ENCODE measurements at regions not wholly inside any gene's neighbourhood (a gene's known extent, or its start where the extent isn't known, plus 50 kb on each side); places are given as distances from the start of the nearest gene placed in this dataset.

- no peaks in the 10 kb centered on the region for H3K9me2 ChIP-seq (ENCODE audit: insufficient read depth)
- no peak overlapping the region for H3K27ac ChIP-seq (ENCODE audit: low read depth)
- no peaks in the 10 kb centered on the region for H3K36me3 ChIP-seq (ENCODE audit: insufficient read depth)
- H3K9me3 Mint-ChIP-seq = no peaks in the 10 kb centered on the region; the same call in 2 of the 3 replicates
- H3K4me1 ChIP-seq (ENCODE audit: insufficient read depth) = peaks cover 16% of the 10 kb centered on the region
- H4K20me1 ChIP-seq (replicated peaks; ENCODE audit: insufficient read depth) = no peaks in the 10 kb centered on the region
- peaks cover 27% of the 10 kb centered on the region for H3K4me1 Mint-ChIP-seq
- H3K4me2 ChIP-seq = peak overlapping the region; percentile 65; the same call in 1 of the 2 replicates
- peaks cover 2% of the 10 kb centered on the region for H3K27me3 Mint-ChIP-seq (ENCODE audit: insufficient read depth, low read depth, poor library complexity)
- no peak for TF ChIP-seq JUNB (IDR thresholded peaks at IDR 0.05; ENCODE audit: unreplicated experiment)
- TF ChIP-seq EZH2 (IDR thresholded peaks at IDR 0.05; ENCODE audit: low read depth, unreplicated experiment) = no peak
- TF ChIP-seq STAT1 (IDR thresholded peaks at IDR 0.05; ENCODE audit: unreplicated experiment) = no peak
- peak in 1 of 2 experiments; percentile 43; a peak in 2 of 4 replicates for TF ChIP-seq CTCF (conservative IDR thresholded peaks at IDR 0.05; ENCODE audit: low read depth in 2 of 2)
- TF ChIP-seq REST (IDR thresholded peaks at IDR 0.05; ENCODE audit: unreplicated experiment) = no peak
- TF ChIP-seq ZNF462 (CRISPR knock-in tag; IDR thresholded peaks at IDR 0.05) = no peak
- H2AFZ ChIP-seq = peak overlapping the region; percentile 74; the same call in 1 of the 2 replicates
- no peak overlapping the region for H3K27ac Mint-ChIP-seq
- H3K79me2 ChIP-seq (replicated peaks; ENCODE audit: insufficient read depth) = no peaks in the 10 kb centered on the region
- H3K4me3 ChIP-seq = peak overlapping the region; percentile 48
- peak overlapping the region; percentile 61; the same call in 2 of the 3 replicates for H3K4me3 Mint-ChIP-seq
- no peak for ATAC-seq
- DNase-seq (ENCODE audit: low spot score) = no peak
- no peaks in the 10 kb centered on the region for H3K36me3 Mint-ChIP-seq (ENCODE audit: low read depth)
- H3K27me3 ChIP-seq (ENCODE audit: insufficient read depth) = peaks cover 5% of the 10 kb centered on the region; the same call in 1 of the 2 replicates
- no peaks in the 10 kb centered on the region for H3F3A ChIP-seq (replicated peaks; ENCODE audit: low read depth)
Observed at GRCh38 chrX:140092121-140092520, 126.8 kb upstream of the CXorf66 start.

Measured in GM23338 (cell line).